Subcutaneous abdominal adipose tissue (tissue), 5 donors: ENCODE measurements at regions not wholly inside any gene's neighbourhood (a gene's known extent, or its start where the extent isn't known, plus 50 kb on each side); places are given as distances from the start of the nearest gene placed in this dataset.
"Not testable (repeated sequence)": the region's sequence is repeated elsewhere in the genome, so short reads cannot be mapped to it uniquely, and the experiment has no call there.

Experiments used
- H3K27ac ChIP-seq: one replicate; pipeline ENCODE4 v1.7.0; 2013; ENCODE audit warnings: low read depth, mild to moderate bottlenecking, inconsistent platforms, low read length, moderate library complexity
- H3K27me3 ChIP-seq, 5 donors: one replicate each; pipeline ENCODE4 v1.7.0; 2013; ENCODE audit warnings: low read length in 5 of 5, inconsistent platforms in 1 of 5; ENCODE audit not compliant: control insufficient read depth in 5 of 5, insufficient read depth in 4 of 5
- H3K36me3 ChIP-seq, 5 donors: one replicate each; pipeline ENCODE4 v1.7.0; 2013; ENCODE audit warnings: low read length in 5 of 5; ENCODE audit not compliant: control insufficient read depth in 5 of 5, insufficient read depth in 5 of 5
- H3K4me1 ChIP-seq, 5 donors: one replicate each; pipeline ENCODE4 v1.7.0; 2013; ENCODE audit warnings: low read length in 5 of 5, mild to moderate bottlenecking in 3 of 5, moderate library complexity in 1 of 5; ENCODE audit not compliant: control insufficient read depth in 5 of 5, insufficient read depth in 5 of 5
- H3K4me3 ChIP-seq, 5 donors: one replicate each; pipeline ENCODE4 v1.7.0; 2013; ENCODE audit warnings: low read length in 5 of 5, low read depth in 1 of 5
- H3K9ac ChIP-seq, 5 donors: one replicate each; pipeline ENCODE4 v1.7.0; 2013; ENCODE audit warnings: low read length in 5 of 5, mild to moderate bottlenecking in 4 of 5, moderate library complexity in 3 of 5
- H3K9me3 ChIP-seq, 5 donors: one replicate each; pipeline ENCODE4 v1.7.0; 2013; ENCODE audit warnings: low read length in 5 of 5; ENCODE audit not compliant: control insufficient read depth in 5 of 5
- donor health status: healthy.
- donor health status: healthy.
- donor health status: healthy.
- donor health status: healthy.
- donor health status: healthy.

GRCh38 chr16:79843145-79843544 lies 242.6 kb upstream of the MAF start:
- H3K4me3 ChIP-seq = no peak overlapping the region
- H3K9ac ChIP-seq = no peak overlapping the region
- H3K36me3 ChIP-seq = no peaks in the 10 kb centered on the region
- no peaks in the 10 kb centered on the region for H3K27me3 ChIP-seq
- peaks cover 0 to 9% (median 6%) of the 10 kb centered on the region in 5 donors for H3K4me1 ChIP-seq
- no peak overlapping the region for H3K27ac ChIP-seq
- no peaks in the 10 kb centered on the region for H3K9me3 ChIP-seq

GRCh38 chr16:79842197-79842596 lies 241.7 kb upstream of the MAF start:
- H3K9me3 ChIP-seq = no peaks in the 10 kb centered on the region
- H3K9ac ChIP-seq = no peak overlapping the region
- no peaks in the 10 kb centered on the region for H3K36me3 ChIP-seq

GRCh38 chr16:79839466-79840341 lies 239.2 kb upstream of the MAF start:
- no peaks in the 10 kb centered on the region for H3K9me3 ChIP-seq
- H3K4me1 ChIP-seq = peaks cover 0 to 18% (median 9%) of the 10 kb centered on the region in 5 donors
- H3K27ac ChIP-seq = no peak overlapping the region
- H3K4me3 ChIP-seq = no peak overlapping the region
- H3K27me3 ChIP-seq = no peaks in the 10 kb centered on the region
- no peak overlapping the region for H3K9ac ChIP-seq
- no peaks in the 10 kb centered on the region for H3K36me3 ChIP-seq

More at GRCh38 chr16:79842197-79842596, 241.7 kb upstream of the MAF start:
- H3K27ac ChIP-seq = no peak overlapping the region
- no peaks in the 10 kb centered on the region for H3K27me3 ChIP-seq
- no peak overlapping the region for H3K4me3 ChIP-seq
- peaks cover 0 to 9% (median 6%) of the 10 kb centered on the region in 5 donors for H3K4me1 ChIP-seq

DNA sequence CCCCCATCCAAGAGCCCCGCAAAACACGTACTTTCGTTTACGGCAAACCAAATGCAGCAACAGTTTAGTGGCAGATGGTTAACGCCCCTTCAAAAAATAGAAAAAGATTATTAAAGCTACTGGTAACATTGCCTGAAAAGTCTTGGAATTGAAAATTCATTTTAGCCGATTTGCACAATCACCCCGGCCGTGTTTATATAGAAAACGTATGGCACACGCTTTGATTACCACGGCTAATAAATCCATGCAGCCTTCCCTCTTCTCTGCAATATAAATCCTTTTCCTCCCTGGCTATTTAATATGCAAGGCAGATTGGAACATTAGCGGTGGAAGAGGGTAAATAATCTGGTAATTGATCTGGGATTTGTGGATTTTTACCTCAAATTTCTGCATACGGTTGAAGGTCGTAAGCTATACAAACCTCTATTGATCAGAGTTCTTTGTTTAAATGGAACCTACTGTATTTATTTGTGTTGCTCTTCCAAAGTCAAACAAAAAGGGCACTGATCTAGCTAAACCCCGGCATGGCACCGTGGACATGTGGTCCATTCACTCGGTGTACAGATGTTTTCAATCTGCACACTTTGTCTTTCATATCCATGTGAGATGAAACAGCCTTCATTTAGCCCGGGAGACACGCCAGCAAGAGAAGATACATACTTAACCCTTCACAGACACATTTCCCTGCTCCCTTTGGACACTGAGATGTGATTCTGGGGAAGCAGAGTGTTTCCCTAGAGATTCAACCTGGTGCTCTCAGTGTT lies 238.1 kb upstream of the MAF start:
- H3K4me3 ChIP-seq = no peak overlapping the region
- H3K9me3 ChIP-seq = no peaks in the 10 kb centered on the region
- H3K27ac ChIP-seq = no peak overlapping the region

GRCh38 chr16:79836144-79836543 lies 235.6 kb upstream of the MAF start:
- Histone ChIP-seq H3K36me3 (no peaks in the 10 kb centered on the region), H3K9me3 (no peaks in the 10 kb centered on the region), H3K4me1 (peaks cover 0 to 18% (median 9%) of the 10 kb centered on the region in 5 donors), H3K27ac (no peak overlapping the region), H3K9ac (no peak overlapping the region), H3K27me3 (no peaks in the 10 kb centered on the region), H3K4me3 (no peak overlapping the region)

More for the DNA sequence above, 238.1 kb upstream of the MAF start:
- H3K9ac ChIP-seq = no peak overlapping the region
- H3K27me3 ChIP-seq = no peaks in the 10 kb centered on the region
- no peaks in the 10 kb centered on the region for H3K36me3 ChIP-seq
- peaks cover 0 to 18% (median 9%) of the 10 kb centered on the region in 5 donors for H3K4me1 ChIP-seq

- no peaks in the 10 kb centered on the region for H3K36me3 ChIP-seq
- peaks cover 0 to 18% (median 9%) of the 10 kb centered on the region in 5 donors for H3K4me1 ChIP-seq
- no peaks in the 10 kb centered on the region for H3K9me3 ChIP-seq
- H3K9ac ChIP-seq = no peak overlapping the region
- H3K27ac ChIP-seq = no peak overlapping the region
- H3K4me3 ChIP-seq = no peak overlapping the region
- no peaks in the 10 kb centered on the region for H3K27me3 ChIP-seq
Observed at GRCh38 chr16:79835194-79835593, 234.7 kb upstream of the MAF start.

DNA sequence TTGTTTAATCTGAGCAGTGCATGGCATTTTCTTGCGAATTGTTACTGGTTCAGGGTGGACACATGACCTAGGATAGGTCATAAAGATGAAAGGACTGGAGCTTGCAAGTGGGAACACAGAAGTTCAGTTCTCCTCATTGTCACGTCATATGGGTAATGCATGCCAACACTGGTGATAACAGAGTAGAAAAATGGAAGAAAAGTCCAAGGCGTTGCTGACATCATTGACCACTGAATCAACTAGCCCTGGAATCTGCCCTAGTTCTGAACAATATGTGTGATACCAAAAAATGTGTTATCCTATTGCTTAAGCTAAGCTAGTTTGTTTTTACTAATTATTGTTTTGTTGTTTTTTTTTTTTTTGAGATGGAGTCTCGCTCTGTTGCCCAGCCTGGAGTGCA lies 234.2 kb upstream of the MAF start:
- Histone ChIP-seq H3K27me3 (no peaks in the 10 kb centered on the region), H3K9me3 (no peaks in the 10 kb centered on the region), H3K4me3 (no peak overlapping the region), H3K36me3 (no peaks in the 10 kb centered on the region), H3K27ac (no peak overlapping the region), H3K4me1 (peaks cover 0 to 18% (median 9%) of the 10 kb centered on the region in 5 donors), H3K9ac (no peak overlapping the region)

- H3K4me1 ChIP-seq = peaks cover 0 to 13% (median 4%) of the 10 kb centered on the region in 5 donors
- not testable (repeated sequence) for H3K27ac ChIP-seq, H3K27me3 ChIP-seq, H3K9me3 ChIP-seq, H3K36me3 ChIP-seq, H3K4me3 ChIP-seq, H3K9ac ChIP-seq
Observed at GRCh38 chr16:79834003-79834402, 233.5 kb upstream of the MAF start.

DNA sequence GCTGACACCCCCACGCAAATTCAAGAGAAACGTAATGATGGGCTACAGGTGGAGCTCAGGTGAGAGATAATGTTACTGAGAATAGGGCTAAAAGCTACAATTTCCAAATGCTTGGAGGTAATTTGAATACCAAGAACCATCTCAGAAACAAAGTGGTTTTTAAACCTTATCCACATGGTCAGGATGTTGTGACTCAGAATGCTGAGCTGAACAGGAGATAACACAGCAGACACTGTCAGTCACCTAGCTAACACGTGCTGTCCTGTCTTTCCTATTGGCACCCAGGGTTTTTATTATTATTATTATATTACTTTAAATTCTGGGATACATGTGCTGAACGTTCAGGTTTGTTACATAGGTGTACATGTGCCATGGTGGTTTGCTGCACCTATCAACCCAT lies 233.0 kb upstream of the MAF start:
- Histone ChIP-seq H3K9ac (no peak overlapping the region), H3K9me3 (no peaks in the 10 kb centered on the region), H3K36me3 (no peaks in the 10 kb centered on the region), H3K4me3 (no peak overlapping the region), H3K4me1 (peaks cover 0 to 9% (median 4%) of the 10 kb centered on the region in 5 donors), H3K27ac (no peak overlapping the region), H3K27me3 (no peaks in the 10 kb centered on the region)
